ENCODE measurements at regions not wholly inside any gene's neighbourhood (a gene's known extent, or its start where the extent isn't known, plus 50 kb on each side); places are given as distances from the start of the nearest gene placed in this dataset.

GRCh38 chr3:95521396-95521795 is 1293.0 kb upstream of the EPHA6 start:
- Histone ChIP-seq H3K27ac (ENCODE audit: low read depth, low read length) (no peak overlapping the region), H3K9me2 (replicated peaks; ENCODE audit: control insufficient read depth, low read length) (no peaks in the 10 kb centered on the region), H3K4me2 (ENCODE audit: low read length) (no peak overlapping the region), H3K4me3 (ENCODE audit: low read length) (no peak overlapping the region), H3K4me1 (ENCODE audit: control insufficient read depth, low read length) (no peaks in the 10 kb centered on the region), H4K20me1 (ENCODE audit: control insufficient read depth, insufficient read depth, low read depth, low read length) (no peaks in the 10 kb centered on the region), H3K79me2 (ENCODE audit: control insufficient read depth, low read length) (no peaks in the 10 kb centered on the region), H3K9me3 (ENCODE audit: control insufficient read depth, insufficient read depth, low read length) (no peaks in the 10 kb centered on the region), H3K36me3 (ENCODE audit: control insufficient read depth, low read length) (no peaks in the 10 kb centered on the region), H3K27me3 (ENCODE audit: control insufficient read depth, low read length) (no peaks in the 10 kb centered on the region), H3F3A (ENCODE audit: control insufficient read depth, insufficient read depth) (no peaks in the 10 kb centered on the region)
- TF ChIP-seq CTCF (IDR thresholded peaks at IDR 0.05; ENCODE audit: low read depth, low read length, poor library complexity, severe bottlenecking) (no peak), EZH2phosphoT487 (IDR thresholded peaks at IDR 0.05; ENCODE audit: borderline replicate concordance, low read length) (no peak)

- H3K4me1 ChIP-seq (ENCODE audit: control insufficient read depth, low read length) = no peaks in the 10 kb centered on the region
- no peaks in the 10 kb centered on the region for H3F3A ChIP-seq (ENCODE audit: control insufficient read depth, insufficient read depth)
- no peak overlapping the region for H3K27ac ChIP-seq (ENCODE audit: low read depth, low read length)
- no peaks in the 10 kb centered on the region for H3K27me3 ChIP-seq (ENCODE audit: control insufficient read depth, low read length)
- no peaks in the 10 kb centered on the region for H3K79me2 ChIP-seq (ENCODE audit: control insufficient read depth, low read length)
- no peaks in the 10 kb centered on the region for H3K9me3 ChIP-seq (ENCODE audit: control insufficient read depth, insufficient read depth, low read length)
- H4K20me1 ChIP-seq (ENCODE audit: control insufficient read depth, insufficient read depth, low read depth, low read length) = no peaks in the 10 kb centered on the region
- TF ChIP-seq CTCF (IDR thresholded peaks at IDR 0.05; ENCODE audit: low read depth, low read length, poor library complexity, severe bottlenecking) (no peak), EZH2phosphoT487 (IDR thresholded peaks at IDR 0.05; ENCODE audit: borderline replicate concordance, low read length) (no peak)
- H3K9me2 ChIP-seq (replicated peaks; ENCODE audit: control insufficient read depth, low read length) = no peaks in the 10 kb centered on the region
- H3K36me3 ChIP-seq (ENCODE audit: control insufficient read depth, low read length) = no peaks in the 10 kb centered on the region
- H3K4me3 ChIP-seq (ENCODE audit: low read length) = no peak overlapping the region
- H3K4me2 ChIP-seq (ENCODE audit: low read length) = no peak overlapping the region
These were observed 1291.9 kb upstream of the EPHA6 start for GRCh38 chr3:95522449-95522848.

- Histone ChIP-seq H3K36me3 (ENCODE audit: control insufficient read depth, low read length) (no peaks in the 10 kb centered on the region), H3K4me1 (ENCODE audit: control insufficient read depth, low read length) (no peaks in the 10 kb centered on the region), H3K27me3 (ENCODE audit: control insufficient read depth, low read length) (no peaks in the 10 kb centered on the region), H3K79me2 (ENCODE audit: control insufficient read depth, low read length) (no peaks in the 10 kb centered on the region), H3F3A (ENCODE audit: control insufficient read depth, insufficient read depth) (no peaks in the 10 kb centered on the region), H3K9me3 (ENCODE audit: control insufficient read depth, insufficient read depth, low read length) (no peaks in the 10 kb centered on the region), H3K4me3 (ENCODE audit: low read length) (no peak overlapping the region), H4K20me1 (ENCODE audit: control insufficient read depth, insufficient read depth, low read depth, low read length) (no peaks in the 10 kb centered on the region), H3K4me2 (ENCODE audit: low read length) (no peak overlapping the region), H3K9me2 (replicated peaks; ENCODE audit: control insufficient read depth, low read length) (no peaks in the 10 kb centered on the region), H3K27ac (ENCODE audit: low read depth, low read length) (no peak overlapping the region)
- TF ChIP-seq EZH2phosphoT487 (IDR thresholded peaks at IDR 0.05; ENCODE audit: borderline replicate concordance, low read length) = no peak
- no peak for TF ChIP-seq CTCF (IDR thresholded peaks at IDR 0.05; ENCODE audit: low read depth, low read length, poor library complexity, severe bottlenecking)
These were observed 1274.4 kb upstream of the EPHA6 start for GRCh38 chr3:95539950-95540483.

Measured in DOHH2 (cell line).